Activated naive CD4-positive, alpha-beta T cell treated with anti-CD3 and anti-CD28 coated beads, Interleukin-2, amount 10 ng/mL, durations not matched to agents 7 days and 5 days (primary cell): ENCODE measurements at regions not wholly inside any gene's neighbourhood (a gene's known extent, or its start where the extent isn't known, plus 50 kb on each side); places are given as distances from the start of the nearest gene placed in this dataset.

Source experiments
- CTCF ChIA-PET: fragments of 350-600 bp; sonication (Branson Sonifier 250); formaldehyde crosslinking; loops from one replicate; lab custom pipeline; 2021; ENCODE audit warnings: antibody characterized with exemption; lab: Charles Lee
- DNase-seq: peaks from one replicate; pipeline ENCODE4 v3.0.0-alpha.2; 2020
- H3K27ac Mint-ChIP-seq: one replicate; pipeline ENCODE4 v1.8.0; 2021; ENCODE audit warnings: mild to moderate bottlenecking, moderate library complexity, mixed read lengths
- H3K27me3 Mint-ChIP-seq: one replicate; pipeline ENCODE4 v1.8.0; 2021; ENCODE audit warnings: mild to moderate bottlenecking, mixed read lengths
- H3K36me3 Mint-ChIP-seq: one replicate; pipeline ENCODE4 v1.8.0; 2021; ENCODE audit warnings: mixed read lengths
- H3K4me1 Mint-ChIP-seq: one replicate; pipeline ENCODE4 v1.8.0; 2021; ENCODE audit warnings: mixed read lengths
- H3K4me3 Mint-ChIP-seq: one replicate; pipeline ENCODE4 v1.8.0; 2021; ENCODE audit warnings: mild to moderate bottlenecking, moderate library complexity, mixed read lengths
- H3K9me3 Mint-ChIP-seq: one replicate; pipeline ENCODE4 v1.8.0; 2021; ENCODE audit warnings: mixed read lengths

DNA sequence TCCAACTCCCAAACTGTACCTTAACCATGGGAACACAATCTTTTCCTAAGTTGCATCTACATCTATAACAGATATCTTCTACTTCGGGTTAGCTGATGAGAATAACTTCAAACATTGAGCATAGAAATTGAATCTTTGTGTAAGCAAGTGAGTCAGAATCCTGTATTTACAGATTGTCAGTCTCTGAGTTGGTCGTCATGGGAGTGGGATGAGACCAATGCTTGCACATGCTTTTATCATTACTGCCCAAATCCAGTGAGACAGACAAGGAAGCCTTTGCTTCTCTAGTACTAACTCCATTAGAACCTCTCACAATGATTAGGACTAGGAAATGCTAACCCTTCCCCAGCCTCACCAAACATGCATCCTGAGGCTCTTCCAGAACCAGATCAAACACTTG, 587.1 kb upstream of the ZNF717 start:
- H3K9me3 Mint-ChIP-seq, result peaks cover 2% of the 10 kb centered on the region
- no peak overlapping the region for H3K4me3 Mint-ChIP-seq
- no peaks in the 10 kb centered on the region for H3K4me1 Mint-ChIP-seq
- H3K27ac Mint-ChIP-seq, result no peak overlapping the region
- no peaks in the 10 kb centered on the region for H3K27me3 Mint-ChIP-seq
- no peaks in the 10 kb centered on the region for H3K36me3 Mint-ChIP-seq
- DNase-seq, result no peak
- CTCF ChIA-PET, result no interaction called here

DNA sequence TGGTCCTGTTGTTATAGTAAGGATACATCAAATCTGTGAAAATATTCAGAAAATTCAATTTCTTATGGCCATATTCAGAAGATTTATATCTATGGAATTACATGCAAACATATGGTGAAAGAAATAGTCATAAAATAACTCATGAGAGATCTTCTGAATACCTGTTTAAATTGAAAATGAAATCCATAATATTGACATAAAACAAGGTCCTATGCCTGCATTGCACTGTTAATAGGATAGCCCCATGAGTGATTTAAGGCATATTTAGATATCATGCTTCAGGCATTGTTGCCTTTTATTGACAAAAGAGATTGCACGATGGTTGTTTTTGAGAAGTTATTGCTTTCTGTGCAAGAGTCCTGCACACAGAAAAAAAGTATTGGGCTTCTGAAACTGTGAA, 591.7 kb upstream of the ZNF717 start:
- CTCF ChIA-PET, result no interaction called here
- no peak for DNase-seq
- Mint-ChIP-seq H3K27ac (no peak overlapping the region), H3K4me3 (no peak overlapping the region), H3K4me1 (no peaks in the 10 kb centered on the region), H3K27me3 (no peaks in the 10 kb centered on the region), H3K36me3 (no peaks in the 10 kb centered on the region), H3K9me3 (peaks cover 2% of the 10 kb centered on the region)

DNA sequence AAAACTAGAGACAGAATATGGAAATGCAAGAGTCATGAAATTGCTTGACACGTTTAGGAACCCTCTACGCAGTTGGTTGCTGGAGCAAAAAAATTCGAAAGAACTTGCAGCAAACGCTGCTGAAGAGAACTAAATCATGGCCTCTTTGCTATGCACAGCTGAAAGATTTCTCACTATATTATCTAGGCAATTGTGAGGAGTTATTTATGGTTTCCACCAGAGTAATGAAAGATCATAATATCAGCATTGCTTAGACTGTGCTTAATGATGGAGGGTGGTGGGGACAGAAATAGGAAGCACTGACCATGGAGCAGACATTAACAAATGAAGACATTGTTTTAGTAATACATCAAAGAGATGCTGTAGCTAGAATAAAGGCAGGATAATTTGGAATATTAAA, 593.4 kb upstream of the ZNF717 start:
- DNase-seq, result no peak
- H3K4me3 Mint-ChIP-seq, result no peak overlapping the region
- peaks cover 6% of the 10 kb centered on the region for H3K9me3 Mint-ChIP-seq
- no peaks in the 10 kb centered on the region for H3K27me3 Mint-ChIP-seq
- CTCF ChIA-PET, result no interaction called here
- no peak overlapping the region for H3K27ac Mint-ChIP-seq
- no peaks in the 10 kb centered on the region for H3K4me1 Mint-ChIP-seq
- H3K36me3 Mint-ChIP-seq, result no peaks in the 10 kb centered on the region

DNA sequence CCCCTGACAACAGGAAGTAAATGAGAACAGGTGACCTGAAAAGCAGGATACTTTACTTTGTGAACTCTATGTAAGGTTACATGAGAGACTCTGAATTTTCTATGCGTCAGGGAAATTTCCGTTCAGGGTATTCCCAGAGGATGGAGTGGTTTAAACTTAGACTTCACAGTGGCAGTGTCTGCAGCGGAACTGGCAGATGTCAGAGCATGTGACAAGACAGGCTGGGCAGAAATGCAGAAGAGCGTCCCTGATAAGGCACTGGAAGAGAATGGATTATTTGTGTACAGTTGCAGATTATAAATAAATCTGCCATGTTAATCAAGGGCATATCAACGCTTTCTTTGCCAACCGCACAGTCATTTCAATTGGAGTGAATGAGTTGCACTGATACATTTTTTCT, 598.4 kb upstream of the ZNF717 start:
- Mint-ChIP-seq H3K9me3 (peaks cover 8% of the 10 kb centered on the region), H3K27me3 (no peaks in the 10 kb centered on the region), H3K27ac (no peak overlapping the region), H3K4me3 (no peak overlapping the region), H3K4me1 (no peaks in the 10 kb centered on the region), H3K36me3 (no peaks in the 10 kb centered on the region)
- DNase-seq, result no peak
- CTCF ChIA-PET, result no interaction called here

DNA sequence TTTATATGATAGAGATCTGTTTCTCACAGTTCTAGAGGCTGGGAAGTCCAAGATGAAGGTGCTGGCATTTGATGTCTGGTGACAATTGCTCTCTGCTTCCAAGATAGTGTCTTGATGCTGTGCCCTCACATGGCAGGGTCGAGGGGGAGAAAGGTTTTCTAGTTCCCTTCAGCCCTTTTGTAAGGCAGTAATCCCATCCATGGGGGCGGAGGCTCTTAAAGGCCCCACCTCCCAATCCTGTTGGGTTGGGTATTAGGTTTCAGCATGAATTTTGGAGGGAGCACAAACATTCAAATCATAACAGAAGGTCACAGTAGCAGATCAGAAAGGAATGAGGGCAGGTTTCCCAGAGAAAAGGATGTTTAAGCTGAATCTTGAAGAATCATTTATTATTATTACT, 601.7 kb upstream of the ZNF717 start:
- H3K4me3 Mint-ChIP-seq, result no peak overlapping the region
- no peak overlapping the region for H3K27ac Mint-ChIP-seq
- CTCF ChIA-PET, result no interaction called here
- H3K27me3 Mint-ChIP-seq, result no peaks in the 10 kb centered on the region
- H3K4me1 Mint-ChIP-seq, result no peaks in the 10 kb centered on the region
- DNase-seq, result no peak
- no peaks in the 10 kb centered on the region for H3K36me3 Mint-ChIP-seq
- peaks cover 10% of the 10 kb centered on the region for H3K9me3 Mint-ChIP-seq

DNA sequence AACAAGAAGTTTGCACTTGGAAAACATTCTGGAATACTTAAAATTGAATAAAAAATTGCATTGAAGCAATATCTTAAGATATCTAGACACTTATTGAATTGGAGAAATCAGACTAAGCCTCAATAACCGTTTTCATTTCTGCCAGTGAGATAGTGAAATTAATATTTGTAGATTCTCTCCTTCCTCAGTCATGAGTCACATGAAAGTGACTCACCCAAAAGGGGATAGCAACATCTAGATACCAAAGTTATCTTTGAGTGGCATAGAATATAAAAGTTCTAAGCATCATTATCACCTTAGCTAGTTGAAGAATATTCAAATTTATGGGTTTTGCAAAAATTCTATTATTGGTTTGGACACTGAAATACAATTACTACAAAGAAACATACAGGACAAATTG, 614.8 kb upstream of the ZNF717 start:
- no peaks in the 10 kb centered on the region for H3K4me1 Mint-ChIP-seq

GRCh38 chr3:76402926-76403325, 617.6 kb upstream of the ZNF717 start:
- peaks cover 13% of the 10 kb centered on the region for H3K9me3 Mint-ChIP-seq
- no peak overlapping the region for H3K4me3 Mint-ChIP-seq
- no peaks in the 10 kb centered on the region for H3K4me1 Mint-ChIP-seq
- CTCF ChIA-PET, result no interaction called here
- no peaks in the 10 kb centered on the region for H3K36me3 Mint-ChIP-seq
- no peaks in the 10 kb centered on the region for H3K27me3 Mint-ChIP-seq
- DNase-seq, result no peak
- H3K27ac Mint-ChIP-seq, result no peak overlapping the region

More for the DNA sequence above, 614.8 kb upstream of the ZNF717 start:
- CTCF ChIA-PET, result no interaction called here
- H3K9me3 Mint-ChIP-seq, result peaks cover 12% of the 10 kb centered on the region
- H3K4me3 Mint-ChIP-seq, result no peak overlapping the region
- no peak for DNase-seq
- no peak overlapping the region for H3K27ac Mint-ChIP-seq
- H3K36me3 Mint-ChIP-seq, result no peaks in the 10 kb centered on the region
- H3K27me3 Mint-ChIP-seq, result no peaks in the 10 kb centered on the region

GRCh38 chr3:76403556-76403955, 618.2 kb upstream of the ZNF717 start:
- DNase-seq, result no peak
- Mint-ChIP-seq H3K27ac (no peak overlapping the region), H3K9me3 (peaks cover 12% of the 10 kb centered on the region), H3K4me3 (no peak overlapping the region), H3K36me3 (no peaks in the 10 kb centered on the region), H3K27me3 (no peaks in the 10 kb centered on the region), H3K4me1 (no peaks in the 10 kb centered on the region)
- CTCF ChIA-PET, result no interaction called here

GRCh38 chr3:76405196-76405595, 619.8 kb upstream of the ZNF717 start:
- Mint-ChIP-seq H3K9me3 (peaks cover 12% of the 10 kb centered on the region), H3K27me3 (no peaks in the 10 kb centered on the region), H3K36me3 (no peaks in the 10 kb centered on the region), H3K27ac (no peak overlapping the region), H3K4me1 (no peaks in the 10 kb centered on the region), H3K4me3 (no peak overlapping the region)
- CTCF ChIA-PET, result no interaction called here
- no peak for DNase-seq

DNA sequence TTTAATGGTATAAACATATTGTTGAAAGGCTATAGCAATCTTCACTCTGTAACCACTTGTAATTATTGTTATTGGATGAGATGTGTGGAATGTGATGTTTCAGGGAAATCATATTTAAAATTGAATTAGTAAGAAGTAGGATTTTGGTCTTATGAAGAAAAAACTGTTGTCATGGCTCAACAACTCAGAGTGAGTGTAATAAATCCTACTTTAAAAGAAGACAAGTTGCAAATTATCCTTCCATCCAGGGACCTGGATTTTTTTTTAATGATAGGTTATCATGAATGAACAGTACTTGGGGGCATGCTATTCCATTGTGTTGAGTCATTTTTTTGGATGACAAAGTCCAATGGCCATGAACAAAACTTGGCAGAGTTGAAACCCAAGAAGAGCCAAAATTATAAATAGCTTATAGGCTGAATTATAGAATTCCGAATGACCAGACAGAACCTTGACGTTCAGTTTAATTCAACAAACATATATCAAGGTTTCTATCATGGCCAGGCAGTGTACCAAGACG, 625.5 kb upstream of the ZNF717 start:
- H3K27me3 Mint-ChIP-seq, result no peaks in the 10 kb centered on the region
- H3K9me3 Mint-ChIP-seq, result peaks cover 24% of the 10 kb centered on the region
- DNase-seq, result no peak
- H3K36me3 Mint-ChIP-seq, result no peaks in the 10 kb centered on the region
- no peak overlapping the region for H3K27ac Mint-ChIP-seq
- H3K4me3 Mint-ChIP-seq, result no peak overlapping the region
- H3K4me1 Mint-ChIP-seq, result no peaks in the 10 kb centered on the region
- CTCF ChIA-PET, result no interaction called here

- no peak for DNase-seq
- Mint-ChIP-seq H3K36me3 (no peaks in the 10 kb centered on the region), H3K27me3 (no peaks in the 10 kb centered on the region), H3K4me1 (no peaks in the 10 kb centered on the region), H3K9me3 (peaks cover 24% of the 10 kb centered on the region), H3K27ac (no peak overlapping the region), H3K4me3 (no peak overlapping the region)
- CTCF ChIA-PET, result no interaction called here
Measured at GRCh38 chr3:76415384-76415783, 624.5 kb upstream of the ROBO2 start.

DNA sequence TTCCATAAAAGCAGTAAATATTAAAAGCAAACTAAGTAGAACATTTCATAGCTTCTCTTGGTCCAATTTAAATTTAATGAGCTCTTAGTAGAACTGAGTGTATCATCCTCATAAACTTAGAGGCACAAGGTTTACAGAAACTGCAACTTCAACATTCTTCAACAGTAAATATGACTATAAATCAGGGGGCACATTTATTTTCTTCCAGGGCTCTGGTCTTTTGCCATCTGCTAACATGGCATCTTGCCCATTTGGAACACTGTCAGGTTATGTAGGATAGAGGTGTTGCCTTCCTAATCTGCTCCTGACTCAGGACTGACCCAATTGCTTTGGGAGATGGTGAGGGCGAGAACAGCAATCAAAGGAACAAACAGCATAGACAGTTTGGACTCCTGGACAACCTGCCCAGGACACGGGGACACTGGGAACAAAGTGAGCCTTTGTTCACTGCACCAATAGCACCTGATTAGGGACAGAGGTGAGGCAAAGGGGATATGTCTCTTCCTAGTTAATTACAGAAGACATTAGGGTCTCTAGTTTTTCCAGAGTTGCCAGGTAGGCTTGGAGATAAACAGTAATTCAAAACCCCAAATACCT, 610.2 kb upstream of the ROBO2 start:
- Mint-ChIP-seq H3K27ac (no peak overlapping the region), H3K4me3 (no peak overlapping the region), H3K27me3 (no peaks in the 10 kb centered on the region), H3K36me3 (no peaks in the 10 kb centered on the region), H3K4me1 (no peaks in the 10 kb centered on the region), H3K9me3 (peaks cover 11% of the 10 kb centered on the region)
- CTCF ChIA-PET, result no interaction called here
- no peak for DNase-seq

- Mint-ChIP-seq H3K9me3 (peaks cover 6% of the 10 kb centered on the region), H3K36me3 (no peaks in the 10 kb centered on the region), H3K27me3 (no peaks in the 10 kb centered on the region), H3K27ac (no peak overlapping the region), H3K4me1 (no peaks in the 10 kb centered on the region), H3K4me3 (no peak overlapping the region)
- CTCF ChIA-PET, result no interaction called here
- DNase-seq, result no peak
Measured at GRCh38 chr3:76432396-76432795, 607.5 kb upstream of the ROBO2 start.

- no peaks in the 10 kb centered on the region for H3K27me3 Mint-ChIP-seq
- CTCF ChIA-PET, result no interaction called here
- H3K27ac Mint-ChIP-seq, result no peak overlapping the region
- H3K9me3 Mint-ChIP-seq, result peaks cover 18% of the 10 kb centered on the region
- H3K4me1 Mint-ChIP-seq, result no peaks in the 10 kb centered on the region
- no peak overlapping the region for H3K4me3 Mint-ChIP-seq
- no peak for DNase-seq
- H3K36me3 Mint-ChIP-seq, result no peaks in the 10 kb centered on the region
Measured at GRCh38 chr3:76436894-76437293, 603.0 kb upstream of the ROBO2 start.

- H3K9me3 Mint-ChIP-seq, result peaks cover 15% of the 10 kb centered on the region
Measured at GRCh38 chr3:76438971-76439370, 600.9 kb upstream of the ROBO2 start.

More at GRCh38 chr3:76438971-76439370, 600.9 kb upstream of the ROBO2 start:
- no peak overlapping the region for H3K27ac Mint-ChIP-seq
- no peaks in the 10 kb centered on the region for H3K4me1 Mint-ChIP-seq
- CTCF ChIA-PET, result no interaction called here
- no peak overlapping the region for H3K4me3 Mint-ChIP-seq
- H3K27me3 Mint-ChIP-seq, result no peaks in the 10 kb centered on the region
- no peak for DNase-seq
- no peaks in the 10 kb centered on the region for H3K36me3 Mint-ChIP-seq
